ENCODE measurements at regions not wholly inside any gene's neighbourhood (a gene's known extent, or its start where the extent isn't known, plus 50 kb on each side); places are given as distances from the start of the nearest gene placed in this dataset.

DNA sequence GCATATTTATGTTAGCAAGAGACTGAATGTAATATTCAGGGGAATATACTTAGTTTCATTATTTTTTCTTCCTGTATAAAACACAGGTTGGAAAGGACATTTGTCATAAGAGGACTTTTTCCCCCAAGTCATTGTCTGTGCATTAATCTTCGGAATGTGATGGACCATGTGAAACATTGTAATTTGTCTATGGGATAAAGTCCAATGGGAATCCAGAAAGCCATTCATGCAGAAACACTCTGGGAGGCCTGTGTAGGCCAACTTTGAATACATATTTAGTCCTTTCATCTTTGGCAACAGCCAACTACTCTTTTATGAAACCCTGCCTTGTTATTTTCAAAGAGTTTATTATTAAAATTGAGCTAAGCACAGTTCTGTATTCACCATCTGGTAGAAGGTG, 386.4 kb downstream of the PIK3C3 start:
- H3K9me3 Mint-ChIP-seq (ENCODE audit: unreplicated experiment) = no peaks in the 10 kb centered on the region
- no peak overlapping the region for H3K27ac Mint-ChIP-seq (ENCODE audit: unreplicated experiment)
- peaks cover 10% of the 10 kb centered on the region for H3K4me1 ChIP-seq
- DNase-seq = no peak
- POLR2A ChIA-PET = no interaction called here
- no peak overlapping the region for H3K4me3 ChIP-seq (ENCODE audit: low read depth, low read length)
- intact Hi-C loops (cut with micrococcal nuclease; ENCODE audit: unreplicated experiment) = no loop called here
- no peaks in the 10 kb centered on the region for H3K36me3 ChIP-seq (ENCODE audit: control insufficient read depth, insufficient read depth, low read length)
- H3K27me3 ChIP-seq (replicated peaks; ENCODE audit: control insufficient read depth, insufficient read depth, low read length) = no peaks in the 10 kb centered on the region
- no peaks in the 10 kb centered on the region for H3K27me3 Mint-ChIP-seq (ENCODE audit: insufficient read depth, unreplicated experiment)
- no peaks in the 10 kb centered on the region for H3K9me3 ChIP-seq
- no peak overlapping the region for H3K4me3 Mint-ChIP-seq (ENCODE audit: unreplicated experiment)
- no TSS peak for BruUV-seq (replicated peaks)
- no peaks in the 10 kb centered on the region for H3K36me3 Mint-ChIP-seq (ENCODE audit: insufficient read depth, unreplicated experiment)
- H3K4me1 Mint-ChIP-seq (ENCODE audit: low read depth, unreplicated experiment) = peaks cover 9% of the 10 kb centered on the region
- CTCF ChIA-PET = interaction anchor here (0.6 kb wide), 1 partner anchor 9 kb away, joined by 3 read pairs; no protein-coding TSS in a partner anchor
- TF ChIP-seq, protein P1, sequence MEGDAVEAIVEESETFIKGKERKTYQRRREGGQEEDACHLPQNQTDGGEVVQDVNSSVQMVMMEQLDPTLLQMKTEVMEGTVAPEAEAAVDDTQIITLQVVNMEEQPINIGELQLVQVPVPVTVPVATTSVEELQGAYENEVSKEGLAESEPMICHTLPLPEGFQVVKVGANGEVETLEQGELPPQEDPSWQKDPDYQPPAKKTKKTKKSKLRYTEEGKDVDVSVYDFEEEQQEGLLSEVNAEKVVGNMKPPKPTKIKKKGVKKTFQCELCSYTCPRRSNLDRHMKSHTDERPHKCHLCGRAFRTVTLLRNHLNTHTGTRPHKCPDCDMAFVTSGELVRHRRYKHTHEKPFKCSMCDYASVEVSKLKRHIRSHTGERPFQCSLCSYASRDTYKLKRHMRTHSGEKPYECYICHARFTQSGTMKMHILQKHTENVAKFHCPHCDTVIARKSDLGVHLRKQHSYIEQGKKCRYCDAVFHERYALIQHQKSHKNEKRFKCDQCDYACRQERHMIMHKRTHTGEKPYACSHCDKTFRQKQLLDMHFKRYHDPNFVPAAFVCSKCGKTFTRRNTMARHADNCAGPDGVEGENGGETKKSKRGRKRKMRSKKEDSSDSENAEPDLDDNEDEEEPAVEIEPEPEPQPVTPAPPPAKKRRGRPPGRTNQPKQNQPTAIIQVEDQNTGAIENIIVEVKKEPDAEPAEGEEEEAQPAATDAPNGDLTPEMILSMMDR (IDR thresholded peaks at IDR 0.05; ENCODE audit: insufficient read depth in 1 of 2, low read depth in 1 of 2, low read length in 1 of 2, severe bottlenecking in 1 of 2, unreplicated experiment in 1 of 2) = no peak

DNA sequence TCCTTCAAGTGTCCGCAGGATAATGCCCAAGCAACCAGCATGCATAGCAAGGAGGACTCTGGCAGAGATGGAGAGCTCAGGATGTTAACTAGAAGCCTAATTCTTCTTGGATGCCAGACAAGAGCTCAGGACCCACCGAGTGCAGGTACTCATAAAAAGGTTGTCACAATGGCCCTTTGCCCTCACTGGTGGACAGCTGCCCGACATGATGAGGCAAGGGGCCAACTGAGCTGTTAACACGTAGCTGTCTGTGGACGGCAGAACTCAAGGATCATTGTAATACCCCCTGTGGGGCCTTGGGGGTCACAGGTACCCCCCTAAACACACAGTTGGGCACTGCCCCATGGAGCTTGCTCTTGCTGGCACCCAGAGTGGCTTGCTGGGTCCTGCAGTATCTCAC, 393.7 kb downstream of the PIK3C3 start:
- Mint-ChIP-seq H3K9me3 (ENCODE audit: unreplicated experiment) (no peaks in the 10 kb centered on the region), H3K4me1 (ENCODE audit: low read depth, unreplicated experiment) (no peaks in the 10 kb centered on the region), H3K27me3 (ENCODE audit: insufficient read depth, unreplicated experiment) (no peaks in the 10 kb centered on the region), H3K36me3 (ENCODE audit: insufficient read depth, unreplicated experiment) (no peaks in the 10 kb centered on the region), H3K27ac (ENCODE audit: unreplicated experiment) (no peak overlapping the region), H3K4me3 (ENCODE audit: unreplicated experiment) (no peak overlapping the region)
- intact Hi-C loops (cut with micrococcal nuclease; ENCODE audit: unreplicated experiment) = no loop called here
- POLR2A ChIA-PET = no interaction called here
- no TSS peak for BruUV-seq (replicated peaks)
- TF ChIP-seq, protein P1 (IDR thresholded peaks at IDR 0.05; ENCODE audit: insufficient read depth in 1 of 2, low read depth in 1 of 2, low read length in 1 of 2, severe bottlenecking in 1 of 2, unreplicated experiment in 1 of 2) = no peak
- DNase-seq = no peak
- Histone ChIP-seq H3K27me3 (replicated peaks; ENCODE audit: control insufficient read depth, insufficient read depth, low read length) (no peaks in the 10 kb centered on the region), H3K9me3 (no peaks in the 10 kb centered on the region), H3K4me1 (no peaks in the 10 kb centered on the region), H3K4me3 (ENCODE audit: low read depth, low read length) (no peak overlapping the region), H3K36me3 (ENCODE audit: control insufficient read depth, insufficient read depth, low read length) (no peaks in the 10 kb centered on the region)
- CTCF ChIA-PET = no interaction called here

DNA sequence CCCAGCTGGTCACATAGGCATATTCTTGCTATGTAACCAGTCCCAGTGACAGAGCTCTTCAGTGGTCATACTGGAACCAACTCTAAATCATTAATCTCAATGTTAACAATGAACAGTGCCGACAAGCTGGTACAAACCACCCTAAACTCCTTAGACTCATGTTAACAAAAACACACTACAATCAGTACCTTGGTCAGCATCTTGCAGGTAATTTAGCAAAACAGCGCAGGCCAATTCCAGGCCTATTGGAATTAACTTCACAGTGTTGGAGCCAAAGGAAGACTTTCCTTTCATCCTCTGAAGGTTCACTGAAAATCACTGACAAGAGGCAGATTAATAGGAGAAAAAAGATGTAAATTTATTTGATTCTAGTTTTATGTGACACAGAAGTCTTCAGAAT, 396.4 kb downstream of the PIK3C3 start:
- Histone ChIP-seq H3K27me3 (replicated peaks; ENCODE audit: control insufficient read depth, insufficient read depth, low read length) (no peaks in the 10 kb centered on the region), H3K9me3 (no peaks in the 10 kb centered on the region), H3K4me3 (ENCODE audit: low read depth, low read length) (no peak overlapping the region), H3K4me1 (no peaks in the 10 kb centered on the region), H3K36me3 (ENCODE audit: control insufficient read depth, insufficient read depth, low read length) (no peaks in the 10 kb centered on the region)
- intact Hi-C loops (cut with micrococcal nuclease; ENCODE audit: unreplicated experiment) = no loop called here
- DNase-seq = no peak
- H3K9me3 Mint-ChIP-seq (ENCODE audit: unreplicated experiment) = no peaks in the 10 kb centered on the region
- POLR2A ChIA-PET = no interaction called here
- TF ChIP-seq, protein P1 (IDR thresholded peaks at IDR 0.05; ENCODE audit: insufficient read depth in 1 of 2, low read depth in 1 of 2, low read length in 1 of 2, severe bottlenecking in 1 of 2, unreplicated experiment in 1 of 2) = no peak
- no TSS peak for BruUV-seq (replicated peaks)
- CTCF ChIA-PET = no interaction called here
- H3K27ac Mint-ChIP-seq (ENCODE audit: unreplicated experiment) = no peak overlapping the region
- no peak overlapping the region for H3K4me3 Mint-ChIP-seq (ENCODE audit: unreplicated experiment)
- H3K27me3 Mint-ChIP-seq (ENCODE audit: insufficient read depth, unreplicated experiment) = no peaks in the 10 kb centered on the region
- H3K4me1 Mint-ChIP-seq (ENCODE audit: low read depth, unreplicated experiment) = no peaks in the 10 kb centered on the region
- no peaks in the 10 kb centered on the region for H3K36me3 Mint-ChIP-seq (ENCODE audit: insufficient read depth, unreplicated experiment)
